SK-N-SH (cell line): ENCODE measurements at regions not wholly inside any gene's neighbourhood (a gene's known extent, or its start where the extent isn't known, plus 50 kb on each side); places are given as distances from the start of the nearest gene placed in this dataset.

Experiments
- CTCF ChIA-PET: fragments of 300-600, 350-600 bp; formaldehyde crosslinking; extraction: SDS; loops from one replicate; lab custom pipeline; 2021; lab: Yijun Ruan, JAX
- POLR2A ChIA-PET: fragments of 350-600 bp; sonication (Branson Sonifier 250); formaldehyde crosslinking; extraction: SDS; loops from one replicate; lab custom pipeline; 2020; ENCODE audit warnings: antibody characterized with exemption, inconsistent platforms; lab: Yijun Ruan, JAX
- DNase-seq: peaks from one replicate; pipeline ENCODE4 v3.0.0; 2012
- H2AFZ ChIP-seq: fragments of 200-600 bp; sonication (generic); 2 replicates; pipeline ENCODE4 v1.8.1; 2016; ENCODE audit warnings: antibody characterized with exemption, mild to moderate bottlenecking, low read depth
- H3F3A ChIP-seq: fragments of 200-600 bp; sonication (generic); replicated peaks from 2 replicates; pipeline ENCODE3; 2016; ENCODE audit warnings: antibody characterized with exemption, mild to moderate bottlenecking; ENCODE audit not compliant: insufficient read depth
- H3K27ac ChIP-seq, 2 experiments: fragments of 200-500 bp in 1 of 2; fragments of 200-600 bp in 1 of 2; sonication (Bioruptor generic) in 1 of 2; sonication (generic), shearing (Covaris generic) in 1 of 2; 2 replicates each; pipeline versions ENCODE4 v1.5.1 to v1.6.1; 2014 to 2016; ENCODE audit warnings: low read depth in 2 of 2, inconsistent platforms in 1 of 2, low read length in 1 of 2, mild to moderate bottlenecking in 1 of 2, mixed read lengths in 1 of 2
- H3K27me3 ChIP-seq: fragments of 200-600 bp; sonication (generic), shearing (Covaris generic); 2 replicates; pipeline ENCODE4 v1.6.1; 2016; ENCODE audit warnings: mixed run types; ENCODE audit not compliant: insufficient read depth
- H3K36me3 ChIP-seq, 2 experiments: fragments of 200-500 bp in 1 of 2; fragments of 200-600 bp in 1 of 2; sonication (Bioruptor generic) in 1 of 2; sonication (generic) in 1 of 2; replicated peaks in 1 of 2; 2 replicates each; pipeline versions ENCODE3 to v1.5.1; 2014 to 2016; ENCODE audit warnings: low read length in 1 of 2, mild to moderate bottlenecking in 1 of 2; ENCODE audit not compliant: insufficient read depth in 2 of 2, control insufficient read depth in 1 of 2
- H3K4me1 ChIP-seq, 2 experiments: fragments of 200-500 bp in 1 of 2; fragments of 200-600 bp in 1 of 2; sonication (Bioruptor generic) in 1 of 2; sonication (generic), shearing (Covaris generic) in 1 of 2; 2 replicates each; pipeline versions ENCODE4 v1.5.1 to v1.6.1; 2014 to 2016; ENCODE audit warnings: low read depth in 1 of 2, low read length in 1 of 2, mixed run types in 1 of 2; ENCODE audit not compliant: insufficient read depth in 2 of 2, control insufficient read depth in 1 of 2
- H3K4me2 ChIP-seq: fragments of 200-600 bp; sonication (generic), shearing (Covaris generic); 2 replicates; pipeline ENCODE4 v1.6.1; 2017; ENCODE audit warnings: mixed run types
- H3K4me3 ChIP-seq, 2 experiments: fragments of 200-500 bp in 1 of 2; fragments of 200-600 bp in 1 of 2; sonication (Bioruptor generic) in 1 of 2; sonication (generic), shearing (Covaris generic) in 1 of 2; 2 replicates each; pipeline versions ENCODE4 v1.5.1 to v1.8.1; 2014 to 2016; ENCODE audit warnings: low read depth in 2 of 2, inconsistent platforms in 1 of 2, low read length in 1 of 2, mild to moderate bottlenecking in 1 of 2, mixed read lengths in 1 of 2, moderate library complexity in 1 of 2
- H3K79me2 ChIP-seq: fragments of 200-600 bp; sonication (generic); 2 replicates; pipeline ENCODE4 v1.8.1; 2017; ENCODE audit warnings: mild to moderate bottlenecking; ENCODE audit not compliant: insufficient read depth
- H3K9ac ChIP-seq: fragments of 200-600 bp; sonication (generic); 2 replicates; pipeline ENCODE4 v1.6.1; 2017; ENCODE audit warnings: mixed run types
- H3K9me2 ChIP-seq: fragments of 200-600 bp; sonication (generic); 2 replicates; pipeline ENCODE4 v1.6.1; 2017; ENCODE audit warnings: mixed run types
- H3K9me3 ChIP-seq: fragments of 200-600 bp; sonication (generic); 2 replicates; pipeline ENCODE4 v1.6.1; 2017; ENCODE audit warnings: mixed run types, mild to moderate bottlenecking, moderate library complexity
- H4K20me1 ChIP-seq: fragments of 200-600 bp; sonication (generic); 2 replicates; pipeline ENCODE4 v1.6.1; 2017; ENCODE audit warnings: mild to moderate bottlenecking, mixed run types; ENCODE audit not compliant: insufficient read depth
- CHD2 ChIP-seq: fragments of 150-350 bp; IDR thresholded peaks from 2 replicates; pipeline ENCODE4 v1.6.1; 2018; ENCODE audit warnings: low read length; ENCODE audit not compliant: partially characterized antibody
- EP300 ChIP-seq, 2 experiments: IDR thresholded peaks; 2 replicates each; pipeline versions ENCODE4 v1.4.0 to v1.6.1; 2012; ENCODE audit warnings: borderline replicate concordance in 1 of 2, low read depth in 1 of 2, low read length in 1 of 2
- MEF2A ChIP-seq: IDR thresholded peaks from 2 replicates; pipeline ENCODE4 v1.4.0; 2012; ENCODE audit warnings: low read depth, borderline replicate concordance
- NFIC ChIP-seq: IDR thresholded peaks from 2 replicates; pipeline ENCODE4 v1.4.0; 2012; ENCODE audit warnings: borderline replicate concordance
- PBX3 ChIP-seq: IDR thresholded peaks from 2 replicates; pipeline ENCODE4; 2012
- RCOR1 ChIP-seq: fragments of 150-350 bp; IDR thresholded peaks from 2 replicates; pipeline ENCODE4 v1.6.1; 2017; ENCODE audit warnings: antibody characterized with exemption, low read length
- REST ChIP-seq: IDR thresholded peaks from 2 replicates; pipeline ENCODE4 v1.6.1; 2012; ENCODE audit warnings: mild to moderate bottlenecking, low read depth, low read length, moderate library complexity
- SIN3A ChIP-seq: IDR thresholded peaks from 2 replicates; pipeline ENCODE4 v1.6.1; 2012; ENCODE audit warnings: low read depth, mild to moderate bottlenecking, low read length, moderate library complexity, borderline replicate concordance
- TAF1 ChIP-seq: IDR thresholded peaks from 2 replicates; pipeline ENCODE4 v1.6.1; 2012; ENCODE audit warnings: low read depth, mild to moderate bottlenecking, low read length, moderate library complexity, borderline replicate concordance
- TCF12 ChIP-seq: IDR thresholded peaks from 2 replicates; pipeline ENCODE4 v1.4.0; 2012
- TEAD4 ChIP-seq: IDR thresholded peaks from 2 replicates; pipeline ENCODE4 v1.4.0; 2012; ENCODE audit warnings: mild to moderate bottlenecking, borderline replicate concordance; ENCODE audit not compliant: insufficient read depth
- USF2 ChIP-seq: fragments of 150-350 bp; IDR thresholded peaks from 2 replicates; pipeline ENCODE4 v1.6.1; 2017; ENCODE audit warnings: antibody characterized with exemption, low read length, low read depth, borderline replicate concordance
- WGBS: methylation state at CpG from one replicate; pipeline ENCODE4 v1.1.6; 2017; ENCODE audit warnings: low lambda C conversion rate; 5-methylcytosine and 5-hydroxymethylcytosine counted together

GRCh38 chr5:2147504-2148311, 265.0 kb upstream of the IRX4 start:
- Histone ChIP-seq H3K4me3 (no peak overlapping the region), H3F3A (no peaks in the 10 kb centered on the region), H3K9me2 (no peaks in the 10 kb centered on the region), H2AFZ (no peak overlapping the region), H3K79me2 (no peaks in the 10 kb centered on the region), H3K9me3 (no peaks in the 10 kb centered on the region), H3K36me3 (no peaks in the 10 kb centered on the region), H3K9ac (no peak overlapping the region), H3K4me1 (no peaks in the 10 kb centered on the region), H3K27ac (no peak overlapping the region), H4K20me1 (no peaks in the 10 kb centered on the region), H3K27me3 (peaks cover 29% of the 10 kb centered on the region), H3K4me2 (no peak overlapping the region)
- 7% methylated on average over 8 of the region's 13 CpGs for WGBS
- CTCF ChIA-PET, result no interaction called here
- POLR2A ChIA-PET, result no interaction called here
- TF ChIP-seq MEF2A (no peak), TCF12 (no peak), SIN3A (no peak), TEAD4 (no peak), EP300 (IDR thresholded peaks at IDR 0.05; ENCODE audit: borderline replicate concordance in 1 of 2, low read depth in 1 of 2, low read length in 1 of 2) (no peak), REST (no peak)
- no peak for DNase-seq

- Histone ChIP-seq H3K27ac (no peak overlapping the region), H3K4me1 (no peaks in the 10 kb centered on the region), H3K9ac (no peak overlapping the region), H2AFZ (no peak overlapping the region), H3K9me2 (no peaks in the 10 kb centered on the region), H3K79me2 (no peaks in the 10 kb centered on the region), H4K20me1 (no peaks in the 10 kb centered on the region), H3K4me3 (no peak overlapping the region), H3K4me2 (no peak overlapping the region), H3F3A (no peaks in the 10 kb centered on the region), H3K9me3 (no peaks in the 10 kb centered on the region), H3K36me3 (no peaks in the 10 kb centered on the region), H3K27me3 (peaks cover 52% of the 10 kb centered on the region)
- no peak for DNase-seq
- ChIA-PET CTCF (no interaction called here), POLR2A (no interaction called here)
- 2% methylated on average over 10 of the region's 12 CpGs for WGBS
- no peak for TF ChIP-seq TCF12
- TF ChIP-seq RCOR1, result no peak
- no peak for TF ChIP-seq SIN3A
- no peak for TF ChIP-seq REST
- TF ChIP-seq TAF1, result no peak
- no peak for TF ChIP-seq CHD2
- TF ChIP-seq PBX3, result no peak
- no peak for TF ChIP-seq NFIC
- no peak for TF ChIP-seq USF2
Measured at GRCh38 chr5:2143646-2144353, 261.1 kb upstream of the IRX4 start.
